H9 (cell line): ENCODE measurements at regions not wholly inside any gene's neighbourhood (a gene's known extent, or its start where the extent isn't known, plus 50 kb on each side); places are given as distances from the start of the nearest gene placed in this dataset.

Source experiments
- DNase-seq: peaks from one replicate; pipeline ENCODE4 v3.0.0-alpha.2; 2017
- H2AFZ ChIP-seq: one replicate; pipeline ENCODE4 v1.6.1; 2013; ENCODE audit warnings: mild to moderate bottlenecking, low read length, control low read depth, moderate library complexity
- H2AK5ac ChIP-seq: 2 replicates; pipeline ENCODE4 v1.6.1; 2013; ENCODE audit warnings: low read length, control low read depth, mixed read lengths; ENCODE audit not compliant: insufficient read length
- H2BK120ac ChIP-seq: one replicate; pipeline ENCODE4 v1.6.1; 2013; ENCODE audit warnings: low read depth, mild to moderate bottlenecking, low read length, control low read depth, inconsistent platforms; ENCODE audit not compliant: poor library complexity, severe bottlenecking
- H2BK12ac ChIP-seq: 2 replicates; pipeline ENCODE4 v1.6.1; 2013; ENCODE audit warnings: low read length, control low read depth, mixed read lengths, low read depth; ENCODE audit not compliant: insufficient read length
- H2BK15ac ChIP-seq: 2 replicates; pipeline ENCODE4 v1.6.1; 2013; ENCODE audit warnings: low read depth, low read length, control low read depth
- H2BK20ac ChIP-seq: one replicate; pipeline ENCODE4 v1.6.1; 2013; ENCODE audit warnings: low read depth, mild to moderate bottlenecking, low read length, control low read depth, inconsistent platforms; ENCODE audit not compliant: poor library complexity, severe bottlenecking
- H2BK5ac ChIP-seq: 2 replicates; pipeline ENCODE4 v1.6.1; 2013; ENCODE audit warnings: low read length, control low read depth, mixed read lengths; ENCODE audit not compliant: insufficient read length
- H3K14ac ChIP-seq: 2 replicates; pipeline ENCODE4 v1.6.1; 2013; ENCODE audit warnings: low read length, control low read depth; ENCODE audit not compliant: insufficient read depth
- H3K18ac ChIP-seq: 2 replicates; pipeline ENCODE4 v1.6.1; 2013; ENCODE audit warnings: low read depth, mild to moderate bottlenecking, mixed read lengths, low read length, control low read depth; ENCODE audit not compliant: insufficient read length
- H3K23ac ChIP-seq: 2 replicates; pipeline ENCODE4 v1.6.1; 2013; ENCODE audit warnings: low read length, control low read depth, mixed read lengths, low read depth; ENCODE audit not compliant: insufficient read length
- H3K23me2 ChIP-seq: 2 replicates; pipeline ENCODE4 v1.6.1; 2013; ENCODE audit warnings: low read depth, mild to moderate bottlenecking, mixed read lengths, low read length, control low read depth; ENCODE audit not compliant: insufficient read length, poor library complexity, severe bottlenecking
- H3K27ac ChIP-seq: 2 replicates; pipeline ENCODE4 v1.5.1; 2013; ENCODE audit warnings: low read length, control low read depth, mixed read lengths, low read depth; ENCODE audit not compliant: insufficient read length
- H3K27me3 ChIP-seq: 2 replicates; pipeline ENCODE4 v1.6.1; 2013; ENCODE audit warnings: low read length, control low read depth, inconsistent platforms; ENCODE audit not compliant: insufficient read depth
- H3K4ac ChIP-seq: 2 replicates; pipeline ENCODE4 v1.6.1; 2013; ENCODE audit warnings: low read depth, mild to moderate bottlenecking, control low read depth, inconsistent platforms, low read length, moderate library complexity
- H3K4me1 ChIP-seq: 2 replicates; pipeline ENCODE4 v1.6.1; 2013; ENCODE audit warnings: low read length, control low read depth, inconsistent platforms; ENCODE audit not compliant: insufficient read depth
- H3K4me2 ChIP-seq: 2 replicates; pipeline ENCODE4 v1.6.1; 2013; ENCODE audit warnings: low read length, control low read depth, mixed read lengths; ENCODE audit not compliant: insufficient read length, insufficient read depth
- H3K56ac ChIP-seq: 2 replicates; pipeline ENCODE4 v1.6.1; 2013; ENCODE audit warnings: low read depth, mild to moderate bottlenecking, mixed read lengths, low read length, control low read depth; ENCODE audit not compliant: insufficient read length
- H3K79me1 ChIP-seq: 2 replicates; pipeline ENCODE4 v1.6.1; 2013; ENCODE audit warnings: low read depth, mild to moderate bottlenecking, moderate library complexity, low read length, control low read depth, inconsistent platforms; ENCODE audit not compliant: insufficient read depth, poor library complexity, severe bottlenecking
- H3K79me2 ChIP-seq: 2 replicates; pipeline ENCODE4 v1.6.1; 2013; ENCODE audit warnings: low read length, control low read depth, inconsistent platforms; ENCODE audit not compliant: insufficient read depth
- H3K9ac ChIP-seq: 2 replicates; pipeline ENCODE4 v1.6.1; 2013; ENCODE audit warnings: low read length, control low read depth, mixed read lengths; ENCODE audit not compliant: insufficient read length; ENCODE audit errors: extremely low read depth
- H3K9me3 ChIP-seq: one replicate; pipeline ENCODE4 v1.6.1; 2013; ENCODE audit warnings: low read depth, low read length, inconsistent platforms; ENCODE audit not compliant: control insufficient read depth
- H3T11ph ChIP-seq: one replicate; pipeline ENCODE4 v1.6.1; 2013; ENCODE audit warnings: mild to moderate bottlenecking, low read length, control low read depth, inconsistent platforms
- H4K20me1 ChIP-seq: one replicate; pipeline ENCODE4 v1.6.1; 2013; ENCODE audit not compliant: control insufficient read depth, insufficient read length, insufficient read depth
- H4K5ac ChIP-seq: 2 replicates; pipeline ENCODE4 v1.6.1; 2013; ENCODE audit warnings: low read depth, mild to moderate bottlenecking, mixed read lengths, low read length, control low read depth; ENCODE audit not compliant: insufficient read length
- H4K8ac ChIP-seq: replicated peaks from 2 replicates; pipeline ENCODE4 v1.6.1; 2013; ENCODE audit warnings: low read length, control low read depth, mixed read lengths, low read depth; ENCODE audit not compliant: insufficient read length
- H4K91ac ChIP-seq: 2 replicates; pipeline ENCODE4 v1.6.1; 2013; ENCODE audit warnings: low read depth, mild to moderate bottlenecking, moderate library complexity, mixed read lengths, low read length, control low read depth; ENCODE audit not compliant: insufficient read length
- H3K27ac Mint-ChIP-seq, 3 experiments: 2 replicates in 2 of 3; 3 replicates in 1 of 3; pipeline ENCODE4 v1.8.0; 2020 to 2021; ENCODE audit warnings: mixed read lengths in 3 of 3, mild to moderate bottlenecking in 1 of 3, moderate library complexity in 1 of 3
- H3K27me3 Mint-ChIP-seq: 2 replicates; pipeline ENCODE4 v1.8.0; 2021; ENCODE audit warnings: low read depth, mild to moderate bottlenecking, moderate library complexity, mixed read lengths
- H3K36me3 Mint-ChIP-seq, 3 experiments: 2 replicates in 2 of 3; 3 replicates in 1 of 3; pipeline ENCODE4 v1.8.0; 2020 to 2021; ENCODE audit warnings: low read depth in 3 of 3, mixed read lengths in 3 of 3; ENCODE audit not compliant: insufficient read depth in 1 of 3
- H3K4me1 Mint-ChIP-seq, 2 experiments: 2 replicates each; pipeline ENCODE4 v1.8.0; 2020; ENCODE audit warnings: mixed read lengths in 2 of 2
- H3K4me3 Mint-ChIP-seq, 2 experiments: 2 replicates in 1 of 2; 3 replicates in 1 of 2; pipeline ENCODE4 v1.8.0; 2020 to 2021; ENCODE audit warnings: mild to moderate bottlenecking in 2 of 2, mixed read lengths in 2 of 2, moderate library complexity in 1 of 2
- H3K9me3 Mint-ChIP-seq, 2 experiments: 2 replicates in 1 of 2; 3 replicates in 1 of 2; pipeline ENCODE4 v1.8.0; 2020; ENCODE audit warnings: mild to moderate bottlenecking in 2 of 2, mixed read lengths in 2 of 2, moderate library complexity in 1 of 2
- WGBS: extraction: QIAGEN DNeasy Blood & Tissue Kit; methylation state at CpG from one replicate; pipeline ENCODE4 v1.1.7; 2013; ENCODE audit warnings: missing lambda C conversion rate, low lambda C conversion rate, mixed read lengths; ENCODE audit not compliant: insufficient read length; ENCODE audit errors: extremely low coverage; 5-methylcytosine and 5-hydroxymethylcytosine counted together
- TF ChIP-seq, protein P1 (sequence below): fragments of 200-600 bp; sonication (generic); conservative IDR thresholded peaks from 3 replicates; pipeline ENCODE4 v1.8.0; 2021; ENCODE audit warnings: antibody characterized with exemption, mild to moderate bottlenecking

DNA sequence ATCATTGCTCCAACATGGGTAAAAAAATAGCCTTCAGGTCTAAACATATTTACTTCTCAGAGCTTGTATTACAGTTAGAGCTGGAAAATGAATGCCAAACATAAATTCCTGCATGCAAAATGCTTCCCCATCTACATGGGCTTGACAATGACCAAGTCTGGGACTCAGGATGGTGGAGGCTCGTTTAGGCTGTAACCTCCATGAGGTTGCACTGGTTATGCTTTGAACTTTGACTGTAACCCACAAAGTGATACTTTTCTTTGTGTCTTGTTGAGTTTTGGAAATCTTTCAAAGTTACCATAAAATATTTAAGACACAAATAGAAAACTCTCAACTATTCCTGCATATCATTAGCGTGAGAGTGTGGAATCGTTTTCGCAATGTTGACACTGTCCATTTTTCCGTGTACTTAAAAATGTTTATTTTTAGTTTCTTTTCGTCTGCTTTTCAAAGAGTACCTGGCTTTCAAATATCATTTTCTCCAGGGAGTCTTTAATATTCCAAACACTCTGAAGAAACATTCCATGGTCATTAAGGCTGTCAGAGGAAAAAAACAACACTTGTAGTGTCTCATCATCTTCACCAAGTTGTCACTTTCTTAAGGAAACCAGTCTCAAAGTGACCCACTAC is 487.8 kb downstream of the ENC1 start:
- no peaks in the 10 kb centered on the region; the same call in 1 of the 2 replicates for H3K4me1 ChIP-seq
- H3K9me3 ChIP-seq: no peaks in the 10 kb centered on the region
- TF ChIP-seq, protein P1, sequence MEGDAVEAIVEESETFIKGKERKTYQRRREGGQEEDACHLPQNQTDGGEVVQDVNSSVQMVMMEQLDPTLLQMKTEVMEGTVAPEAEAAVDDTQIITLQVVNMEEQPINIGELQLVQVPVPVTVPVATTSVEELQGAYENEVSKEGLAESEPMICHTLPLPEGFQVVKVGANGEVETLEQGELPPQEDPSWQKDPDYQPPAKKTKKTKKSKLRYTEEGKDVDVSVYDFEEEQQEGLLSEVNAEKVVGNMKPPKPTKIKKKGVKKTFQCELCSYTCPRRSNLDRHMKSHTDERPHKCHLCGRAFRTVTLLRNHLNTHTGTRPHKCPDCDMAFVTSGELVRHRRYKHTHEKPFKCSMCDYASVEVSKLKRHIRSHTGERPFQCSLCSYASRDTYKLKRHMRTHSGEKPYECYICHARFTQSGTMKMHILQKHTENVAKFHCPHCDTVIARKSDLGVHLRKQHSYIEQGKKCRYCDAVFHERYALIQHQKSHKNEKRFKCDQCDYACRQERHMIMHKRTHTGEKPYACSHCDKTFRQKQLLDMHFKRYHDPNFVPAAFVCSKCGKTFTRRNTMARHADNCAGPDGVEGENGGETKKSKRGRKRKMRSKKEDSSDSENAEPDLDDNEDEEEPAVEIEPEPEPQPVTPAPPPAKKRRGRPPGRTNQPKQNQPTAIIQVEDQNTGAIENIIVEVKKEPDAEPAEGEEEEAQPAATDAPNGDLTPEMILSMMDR: no peak

More for the DNA sequence above, 487.8 kb downstream of the ENC1 start:
- no peak overlapping the region for H3K27ac ChIP-seq
- no peak overlapping the region for H4K8ac ChIP-seq
- no peak overlapping the region for H4K5ac ChIP-seq
- H2BK5ac ChIP-seq: no peak overlapping the region
- no peak overlapping the region for H2AK5ac ChIP-seq
- H2BK20ac ChIP-seq: no peak overlapping the region
- H2BK120ac ChIP-seq: no peak overlapping the region
- H4K20me1 ChIP-seq: no peaks in the 10 kb centered on the region
- no peak overlapping the region for H2BK15ac ChIP-seq
- WGBS: no CpG with 5 or more reads among the region's 6 CpGs
- H3K23ac ChIP-seq: no peak overlapping the region
- no peak overlapping the region for H3K18ac ChIP-seq
- H3T11ph ChIP-seq: no peak overlapping the region
- no peak overlapping the region for H3K56ac ChIP-seq
- no peak overlapping the region for H4K91ac ChIP-seq
- H3K4me1 Mint-ChIP-seq: no peaks in the 10 kb centered on the region
- no peak overlapping the region for H3K4me2 ChIP-seq
- no peak overlapping the region for H3K4ac ChIP-seq
- no peaks in the 10 kb centered on the region for H3K79me1 ChIP-seq
- H3K27me3 ChIP-seq: no peaks in the 10 kb centered on the region
- no peak for DNase-seq
- no peak overlapping the region for H3K27ac Mint-ChIP-seq
- H3K9ac ChIP-seq: no peak overlapping the region
- H3K4me3 Mint-ChIP-seq: no peak overlapping the region
- no peaks in the 10 kb centered on the region for H3K79me2 ChIP-seq
- no peak overlapping the region for H2AFZ ChIP-seq
- no peaks in the 10 kb centered on the region for H3K36me3 Mint-ChIP-seq
- H3K27me3 Mint-ChIP-seq: no peaks in the 10 kb centered on the region; the same call in 1 of the 2 replicates
- H3K14ac ChIP-seq: no peak overlapping the region
- H3K23me2 ChIP-seq: no peaks in the 10 kb centered on the region
- no peaks in the 10 kb centered on the region for H3K9me3 Mint-ChIP-seq
- no peak overlapping the region for H2BK12ac ChIP-seq
